ENCODE measurements at regions not wholly inside any gene's neighbourhood (a gene's known extent, or its start where the extent isn't known, plus 50 kb on each side); places are given as distances from the start of the nearest gene placed in this dataset.
A peak's percentile ranks its signal among the peaks of the same experiment; 100 is the strongest.

- TF ChIP-seq ZNF792 (tag by site-specific recombination; IDR thresholded peaks at IDR 0.05) (no peak), KLF17 (tag by site-specific recombination; IDR thresholded peaks at IDR 0.05) (no peak), ZNF23 (tag by site-specific recombination; IDR thresholded peaks at IDR 0.05; ENCODE audit: borderline replicate concordance) (no peak), ZNF138 (tag by site-specific recombination; IDR thresholded peaks at IDR 0.05; ENCODE audit: borderline replicate concordance) (no peak), ZBTB11 (tag by site-specific recombination; conservative IDR thresholded peaks at IDR 0.05; ENCODE audit: low read depth) (no peak), ZFP3 (tag by site-specific recombination; IDR thresholded peaks at IDR 0.05; ENCODE audit: low read depth) (no peak), GLI4 (tag by site-specific recombination; IDR thresholded peaks at IDR 0.05) (no peak), ZNF610 (tag by site-specific recombination; IDR thresholded peaks at IDR 0.05; ENCODE audit: borderline replicate concordance) (no peak), ZNF148 (tag by site-specific recombination; IDR thresholded peaks at IDR 0.05; ENCODE audit: borderline replicate concordance) (no peak), ZNF777 (tag by site-specific recombination; IDR thresholded peaks at IDR 0.05; ENCODE audit: borderline replicate concordance) (no peak), ZNF677 (tag by site-specific recombination; IDR thresholded peaks at IDR 0.05) (no peak), ZBTB8A (tag by site-specific recombination; IDR thresholded peaks at IDR 0.05) (no peak), ZSCAN18 (tag by site-specific recombination; IDR thresholded peaks at IDR 0.05) (no peak), PRDM6 (tag by site-specific recombination; IDR thresholded peaks at IDR 0.05) (no peak), ZSCAN23 (tag by site-specific recombination; IDR thresholded peaks at IDR 0.05) (no peak), BCL11B (tag by site-specific recombination; IDR thresholded peaks at IDR 0.05; ENCODE audit: low read depth) (no peak), ZNF223 (tag by site-specific recombination; IDR thresholded peaks at IDR 0.05) (no peak), ZNF394 (tag by site-specific recombination; IDR thresholded peaks at IDR 0.05; ENCODE audit: borderline replicate concordance) (no peak), ZNF157 (tag by site-specific recombination; IDR thresholded peaks at IDR 0.05) (no peak), ZBTB26 (tag by site-specific recombination; optimal IDR thresholded peaks at IDR 0.05) (no peak), ZNF169 (tag by site-specific recombination; IDR thresholded peaks at IDR 0.05) (peak; percentile 76), ZBTB44 (tag by site-specific recombination; IDR thresholded peaks at IDR 0.05) (no peak), ZBTB17 (tag by site-specific recombination; IDR thresholded peaks at IDR 0.05) (no peak)
Observed at GRCh38 chr22:49595465-49596078, 232.1 kb downstream of the BRD1 start (continued).
